SK-N-DZ (cell line): ENCODE measurements at regions not wholly inside any gene's neighbourhood (a gene's known extent, or its start where the extent isn't known, plus 50 kb on each side); places are given as distances from the start of the nearest gene placed in this dataset.
"Not testable (repeated sequence)": the region's sequence is repeated elsewhere in the genome, so short reads cannot be mapped to it uniquely, and the experiment has no call there.

ENCODE experiments used
- DNase-seq: peaks from one replicate; pipeline ENCODE4 v3.0.0-alpha.2; 2015; ENCODE audit warnings: low spot score

DNA sequence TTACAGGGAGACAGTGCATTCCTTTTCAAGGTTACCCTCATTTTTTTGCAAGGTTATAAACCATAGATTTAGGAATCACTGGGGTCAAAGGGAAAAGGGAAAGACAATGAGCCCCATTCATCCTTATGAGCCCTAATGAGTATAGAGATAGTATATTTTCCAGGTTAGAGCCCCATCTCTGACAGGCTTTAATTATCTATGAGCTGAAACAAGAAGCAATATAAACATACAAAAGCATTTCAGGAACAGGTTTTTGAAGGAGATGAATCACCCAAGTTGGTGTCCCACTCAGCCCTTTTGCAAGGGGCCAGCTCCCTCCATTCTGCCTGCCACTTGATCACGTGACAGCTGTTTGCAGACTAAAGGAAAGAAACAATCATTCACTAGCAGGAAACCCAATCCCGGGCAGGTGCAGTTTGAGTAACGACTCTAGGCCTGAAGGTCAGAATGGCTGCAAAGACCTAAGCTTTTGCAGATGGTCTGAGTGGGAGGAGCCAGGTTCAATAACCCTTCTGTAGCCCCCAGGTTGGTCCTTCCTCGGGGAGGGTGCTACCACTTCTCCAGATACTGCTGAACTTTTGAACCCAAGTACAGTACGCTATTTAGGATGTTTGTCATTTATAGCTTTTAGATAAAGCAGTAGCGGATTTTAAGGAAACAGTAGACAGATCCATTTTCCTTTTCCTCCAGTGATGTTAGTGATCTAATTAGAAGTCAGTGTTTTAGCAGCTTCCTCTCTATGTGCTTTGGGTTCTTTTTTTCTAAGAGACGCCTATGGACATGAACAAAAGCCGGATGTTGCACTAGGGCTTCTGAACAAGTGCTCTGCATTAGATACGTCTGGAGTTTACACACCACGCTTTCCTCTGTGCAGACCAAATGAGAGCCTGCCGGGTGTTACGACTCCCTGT is 253.2 kb downstream of the SOX4 start:
- peak; percentile 87 for DNase-seq

DNA sequence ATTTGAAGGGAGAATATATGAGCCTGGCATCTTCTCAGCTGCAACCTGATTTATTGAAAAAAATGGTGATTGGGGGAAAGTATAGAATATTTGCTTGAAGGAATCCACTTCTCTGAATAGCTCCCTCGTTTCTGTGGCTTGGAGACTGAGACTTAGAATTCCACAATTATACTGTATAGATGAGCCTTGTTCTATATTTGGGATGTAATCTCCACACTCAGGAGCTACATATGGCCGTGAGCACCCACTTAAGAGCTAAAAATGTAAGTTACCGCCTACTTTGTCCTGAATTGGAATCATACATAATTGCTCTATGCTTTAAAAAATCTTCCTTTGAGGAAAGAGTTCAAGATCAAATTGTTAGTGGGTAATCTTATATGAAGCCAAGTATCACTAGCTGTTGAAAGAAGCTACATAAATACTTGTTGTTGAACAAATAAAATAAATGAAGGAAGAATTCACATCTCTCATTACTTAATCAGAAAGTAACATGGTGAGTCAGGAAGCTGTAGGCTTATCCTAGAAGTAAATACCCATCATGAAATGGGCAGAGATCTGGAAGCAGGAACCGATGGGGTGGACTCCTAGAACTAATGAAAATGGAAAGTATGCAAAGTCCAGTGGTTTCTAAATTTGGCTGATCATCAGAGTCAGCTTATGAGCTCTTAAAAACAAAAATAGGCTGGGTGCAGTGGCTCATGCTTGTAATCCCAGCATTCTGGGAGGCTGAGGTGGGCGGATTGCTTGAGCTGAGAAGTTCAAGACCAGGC is 254.3 kb downstream of the SOX4 start:
- no peak for DNase-seq

- DNase-seq: peak; percentile 94
These were observed 257.1 kb downstream of the SOX4 start for GRCh38 chr6:21850691-21851090.

GRCh38 chr6:21855811-21856455 is 262.4 kb downstream of the SOX4 start:
- no peak for DNase-seq

GRCh38 chr6:21856456-21856825 is 262.9 kb downstream of the SOX4 start:
- no peak for DNase-seq

DNA sequence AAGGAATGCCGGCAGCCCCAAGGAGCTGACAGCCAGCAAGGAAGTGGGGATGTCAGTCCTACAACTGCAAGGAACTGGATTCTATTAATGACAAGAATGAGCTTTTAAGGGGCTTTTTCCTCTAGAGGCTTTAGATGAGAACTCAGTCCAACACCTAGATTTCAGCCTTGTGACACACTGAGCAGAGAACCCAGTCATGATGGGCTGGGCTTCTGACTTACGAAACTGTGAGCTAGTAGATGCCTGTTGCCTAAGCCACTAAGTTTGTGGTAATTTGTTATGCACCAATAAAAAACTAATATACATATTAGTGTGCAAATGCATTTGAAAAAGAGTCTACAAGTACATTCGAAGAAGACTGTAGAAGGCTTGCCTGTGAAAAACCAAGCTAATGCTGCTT is 263.3 kb downstream of the SOX4 start:
- no peak for DNase-seq

- no peak for DNase-seq
These were observed 264.5 kb downstream of the SOX4 start for GRCh38 chr6:21858076-21858475.

DNA sequence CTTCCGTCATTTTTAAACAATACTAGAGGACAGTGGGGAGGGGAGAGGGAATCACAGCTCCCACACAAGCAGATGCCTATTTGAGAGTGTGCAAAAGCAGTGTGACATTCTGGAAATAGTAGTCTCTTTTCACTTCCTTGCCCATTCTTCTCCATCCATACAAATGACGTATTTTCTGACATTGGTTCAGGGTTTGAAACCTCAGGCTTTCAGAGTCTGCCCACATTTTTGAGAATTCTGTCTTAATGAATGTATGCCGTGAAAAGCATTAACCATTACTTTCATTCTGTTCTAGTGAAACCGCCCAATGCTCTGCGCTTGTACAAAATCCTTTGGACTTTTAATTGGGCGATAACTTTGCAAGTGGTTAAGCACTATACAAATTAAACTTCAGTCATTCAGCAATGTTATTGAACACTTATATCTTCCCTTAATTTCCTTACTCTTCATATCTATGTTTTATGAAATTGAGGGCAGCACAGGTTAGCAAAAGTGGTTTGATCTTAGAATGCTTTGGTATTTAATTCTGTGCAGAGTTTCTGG is 265.7 kb downstream of the SOX4 start:
- no peak for DNase-seq

DNA sequence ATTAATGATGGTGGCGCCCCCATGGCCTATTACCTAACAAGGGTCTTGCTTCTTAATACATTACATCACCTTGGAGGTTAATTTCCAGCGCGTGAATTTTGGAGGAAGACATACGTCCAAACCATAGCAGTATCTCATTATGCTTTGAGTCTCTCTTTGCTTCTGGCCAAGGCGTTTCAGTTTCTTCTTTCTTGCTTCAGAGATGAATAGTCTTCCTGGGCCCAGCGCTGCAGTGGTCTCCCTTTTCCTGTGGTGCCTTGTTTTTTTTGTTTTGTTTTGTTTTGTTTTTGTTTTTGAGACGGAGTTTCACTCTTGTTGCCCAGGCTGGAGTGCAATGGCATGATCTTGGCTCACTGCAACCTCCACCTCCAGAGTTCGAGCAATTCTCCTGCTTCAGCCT is 268.4 kb downstream of the SOX4 start:
- no peak for DNase-seq

DNA sequence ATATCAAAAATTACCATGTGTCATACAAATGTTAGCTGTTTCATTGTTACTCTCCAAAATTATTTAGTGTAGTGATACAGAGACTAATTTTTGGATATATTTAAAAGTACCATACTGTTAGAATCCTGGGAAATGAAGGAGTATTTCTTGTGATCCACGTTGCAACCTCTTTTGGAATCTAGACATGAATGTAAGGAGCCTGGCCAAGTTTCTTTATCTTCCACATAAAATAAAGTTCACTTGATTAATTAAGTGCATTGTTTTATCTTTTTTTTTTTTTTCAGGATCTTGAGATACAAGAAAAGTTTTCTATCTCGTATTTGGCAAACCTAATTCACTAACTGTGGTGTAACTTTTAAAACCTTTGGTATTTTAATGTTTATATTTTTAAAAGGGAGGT is 270.7 kb downstream of the SOX4 start:
- DNase-seq: no peak

DNA sequence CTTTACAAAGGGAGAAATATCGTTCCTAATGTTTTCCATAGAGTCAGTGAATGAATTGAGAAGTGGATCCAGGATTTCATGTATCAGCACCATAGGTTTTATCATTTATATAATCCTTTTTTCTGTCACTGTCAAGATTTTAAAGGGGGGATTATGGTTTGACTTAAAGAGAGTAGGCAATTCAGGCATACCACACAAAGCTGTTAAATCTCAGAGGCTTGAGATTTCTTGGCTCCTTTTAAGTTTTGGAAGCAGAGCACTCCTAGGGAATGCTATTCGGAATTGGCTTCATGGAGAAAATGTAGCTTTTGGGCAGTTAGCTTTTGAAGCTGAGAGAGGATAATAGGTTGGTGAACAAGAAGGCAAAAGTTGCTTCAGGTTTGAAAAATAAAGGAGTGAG is 274.7 kb downstream of the SOX4 start:
- DNase-seq: no peak

- DNase-seq: no peak
These were observed 275.7 kb downstream of the SOX4 start for GRCh38 chr6:21869085-21869771.

GRCh38 chr6:21870076-21870730 is 276.7 kb downstream of the SOX4 start:
- no peak for DNase-seq

- DNase-seq: no peak
These were observed 278.3 kb downstream of the SOX4 start for GRCh38 chr6:21871831-21872230.

GRCh38 chr6:21872749-21873148 is 279.2 kb downstream of the SOX4 start:
- no peak for DNase-seq

DNA sequence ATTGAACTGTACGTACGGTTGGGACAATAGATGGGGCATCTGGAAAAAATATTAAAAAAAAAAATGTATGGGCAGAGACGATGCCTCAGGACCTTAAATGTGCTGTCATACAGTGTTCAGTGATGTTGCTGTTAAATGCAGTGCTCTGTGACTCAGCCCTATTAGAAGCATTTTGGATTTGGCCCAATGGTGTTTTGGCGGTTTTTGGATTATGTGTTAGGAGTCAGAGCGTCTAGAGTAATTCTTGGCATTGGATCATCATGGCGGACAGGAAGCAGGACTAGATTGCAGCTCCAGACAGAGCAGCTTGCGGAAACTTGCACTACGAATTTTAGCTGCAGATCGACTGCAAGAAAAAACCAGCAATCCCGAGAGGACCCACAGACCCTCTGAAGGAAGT is 280.0 kb downstream of the SOX4 start:
- no peak for DNase-seq

DNA sequence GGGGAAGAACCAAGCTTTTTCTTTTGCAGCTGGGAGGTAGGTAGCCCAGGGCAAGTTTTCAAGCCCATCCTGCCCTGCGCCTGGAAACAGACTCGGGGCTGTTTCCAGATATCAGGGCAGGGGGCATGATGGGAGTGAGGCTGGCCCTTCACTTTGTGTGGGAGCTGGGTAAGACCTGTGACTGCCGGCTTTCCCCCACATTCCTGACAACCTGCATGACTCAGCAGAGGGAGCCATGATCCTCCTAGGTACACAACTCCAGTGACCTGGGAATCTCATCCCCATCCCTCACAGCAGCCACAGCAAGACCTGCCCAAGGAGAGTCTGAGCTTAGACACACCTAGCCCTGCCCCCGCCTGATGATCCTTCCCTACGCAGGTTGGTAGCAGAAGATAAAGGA is 280.8 kb downstream of the SOX4 start:
- DNase-seq: no peak

DNA sequence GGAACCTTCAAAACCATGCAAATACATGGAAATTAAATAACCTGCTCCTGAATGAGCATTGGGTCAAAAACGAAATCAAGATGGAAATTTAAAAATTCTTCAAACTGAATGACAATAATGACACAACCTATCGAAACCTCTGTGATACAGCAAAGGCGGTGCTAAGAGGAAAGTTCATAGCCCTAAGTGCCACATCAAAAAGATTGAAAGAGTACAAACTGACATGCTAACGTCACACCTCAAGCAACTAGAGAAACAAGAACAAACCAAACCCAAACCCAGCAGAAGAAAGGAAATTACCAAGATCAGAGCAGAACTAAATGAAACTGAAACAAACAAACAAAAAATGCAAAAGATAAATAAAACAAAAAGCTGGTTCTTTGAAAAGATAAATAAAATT is 283.5 kb downstream of the SOX4 start:
- not testable (repeated sequence) for DNase-seq

GRCh38 chr6:21880249-21880648 is 286.7 kb downstream of the SOX4 start:
- DNase-seq: not testable (repeated sequence)

GRCh38 chr6:21881969-21882465 is 288.5 kb downstream of the SOX4 start:
- DNase-seq: no peak
